ENCODE measurements at regions not wholly inside any gene's neighbourhood (a gene's known extent, or its start where the extent isn't known, plus 50 kb on each side); places are given as distances from the start of the nearest gene placed in this dataset.

DNA sequence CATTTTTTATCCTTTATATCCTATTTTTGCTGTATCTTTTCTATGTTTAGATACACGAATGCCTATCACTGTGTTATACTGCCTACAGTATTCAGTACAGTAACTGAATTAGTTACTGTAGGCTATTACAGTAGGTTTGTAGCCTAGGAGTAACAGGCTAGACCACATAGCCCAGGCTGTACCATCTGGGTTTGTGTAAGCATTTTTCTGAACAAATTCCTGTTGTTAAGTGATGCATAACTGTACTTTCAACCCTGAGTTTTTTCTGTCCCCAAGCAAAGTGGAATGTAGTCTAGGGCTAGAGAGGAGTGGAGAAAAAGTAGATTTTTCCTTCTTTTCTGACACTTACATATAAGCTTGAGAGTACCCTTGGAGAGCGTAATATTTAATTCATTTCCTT is 282.1 kb downstream of the HS3ST3B1 start:
- TF ChIP-seq FOXM1 (IDR thresholded peaks at IDR 0.05; ENCODE audit: borderline replicate concordance, low read depth) (no peak), TAF1 (IDR thresholded peaks at IDR 0.05; ENCODE audit: low read depth) (no peak), EGR1 (IDR thresholded peaks at IDR 0.05) (no peak), YY1 (IDR thresholded peaks at IDR 0.05; ENCODE audit: low read depth) (no peak), CEBPB (IDR thresholded peaks at IDR 0.05) (no peak), CREB1 (IDR thresholded peaks at IDR 0.05; ENCODE audit: low read depth) (no peak)
- TF ChIP-seq, protein P1, sequence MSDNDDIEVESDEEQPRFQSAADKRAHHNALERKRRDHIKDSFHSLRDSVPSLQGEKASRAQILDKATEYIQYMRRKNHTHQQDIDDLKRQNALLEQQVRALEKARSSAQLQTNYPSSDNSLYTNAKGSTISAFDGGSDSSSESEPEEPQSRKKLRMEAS (IDR thresholded peaks at IDR 0.05): no peak

Measured in Ishikawa (cell line).